Prostate gland (tissue), 2 donors: ENCODE measurements at regions not wholly inside any gene's neighbourhood (a gene's known extent, or its start where the extent isn't known, plus 50 kb on each side); places are given as distances from the start of the nearest gene placed in this dataset.

Experiments used
- POLR2AphosphoS5 ChIP-seq: sonication (generic); formaldehyde crosslinking; IDR thresholded peaks from one replicate; pipeline ENCODE4 v1.6.1; 2017; ENCODE audit warnings: antibody characterized with exemption
- TF ChIP-seq, protein P1 (sequence below), 4 experiments: fragments of 200-600 bp in 2 of 4; fragments of 450-650 bp in 2 of 4; sonication (generic) in 2 of 4; IDR thresholded peaks; 1 replicate in 3 of 4; 2 replicates in 1 of 4; pipeline ENCODE4 v1.5.1; 2016 to 2019; ENCODE audit warnings: antibody characterized with exemption in 4 of 4, mild to moderate bottlenecking in 2 of 4, moderate library complexity in 2 of 4

DNA sequence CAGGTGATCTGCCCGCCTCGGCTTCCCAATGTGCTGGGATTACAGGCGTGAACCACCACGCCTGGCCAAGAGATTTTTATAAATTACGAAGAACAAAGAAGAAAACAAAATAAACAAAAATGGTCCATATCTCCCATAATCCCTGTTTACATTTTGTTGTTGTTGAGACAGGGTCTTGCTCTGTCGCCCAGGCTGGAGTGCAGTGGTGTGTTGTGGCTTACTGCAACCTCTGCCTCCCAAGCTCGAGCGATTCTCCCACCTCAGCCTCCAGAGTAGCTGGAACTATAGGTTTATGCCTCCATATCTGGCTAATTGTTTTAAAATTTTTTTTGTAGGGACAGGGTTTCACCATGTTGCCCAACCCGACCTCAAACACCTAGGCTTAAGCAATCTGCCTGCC lies 156.1 kb downstream of the ZNF664 start:
- TF ChIP-seq, protein P1, sequence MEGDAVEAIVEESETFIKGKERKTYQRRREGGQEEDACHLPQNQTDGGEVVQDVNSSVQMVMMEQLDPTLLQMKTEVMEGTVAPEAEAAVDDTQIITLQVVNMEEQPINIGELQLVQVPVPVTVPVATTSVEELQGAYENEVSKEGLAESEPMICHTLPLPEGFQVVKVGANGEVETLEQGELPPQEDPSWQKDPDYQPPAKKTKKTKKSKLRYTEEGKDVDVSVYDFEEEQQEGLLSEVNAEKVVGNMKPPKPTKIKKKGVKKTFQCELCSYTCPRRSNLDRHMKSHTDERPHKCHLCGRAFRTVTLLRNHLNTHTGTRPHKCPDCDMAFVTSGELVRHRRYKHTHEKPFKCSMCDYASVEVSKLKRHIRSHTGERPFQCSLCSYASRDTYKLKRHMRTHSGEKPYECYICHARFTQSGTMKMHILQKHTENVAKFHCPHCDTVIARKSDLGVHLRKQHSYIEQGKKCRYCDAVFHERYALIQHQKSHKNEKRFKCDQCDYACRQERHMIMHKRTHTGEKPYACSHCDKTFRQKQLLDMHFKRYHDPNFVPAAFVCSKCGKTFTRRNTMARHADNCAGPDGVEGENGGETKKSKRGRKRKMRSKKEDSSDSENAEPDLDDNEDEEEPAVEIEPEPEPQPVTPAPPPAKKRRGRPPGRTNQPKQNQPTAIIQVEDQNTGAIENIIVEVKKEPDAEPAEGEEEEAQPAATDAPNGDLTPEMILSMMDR (IDR thresholded peaks at IDR 0.05) = no peak
- TF ChIP-seq POLR2AphosphoS5 = no peak
